Keratinocyte (primary cell): ENCODE measurements at regions not wholly inside any gene's neighbourhood (a gene's known extent, or its start where the extent isn't known, plus 50 kb on each side); places are given as distances from the start of the nearest gene placed in this dataset.

ENCODE experiments used
- DNase-seq: peaks from one replicate; pipeline ENCODE4 v3.0.0-alpha.2; 2011; ENCODE audit warnings: low read depth, missing footprints, low spot score
- FAIRE-seq: peaks from 2 replicates; lab custom pipeline; 2011; peaks lifted over from hg19 to GRCh38; lab: Jason Lieb, UNC
- H2AFZ ChIP-seq: 2 replicates; pipeline ENCODE4 v1.6.0; 2012; ENCODE audit warnings: low read length, control low read depth, inconsistent platforms; ENCODE audit not compliant: control insufficient read depth
- H3K27ac ChIP-seq: 2 replicates; pipeline ENCODE4 v1.5.1; 2011; ENCODE audit warnings: low read length; ENCODE audit not compliant: control insufficient read depth, insufficient read depth
- H3K27me3 ChIP-seq: 3 replicates; pipeline ENCODE4 v1.6.0; 2011; ENCODE audit warnings: low read length; ENCODE audit not compliant: control insufficient read depth, insufficient read depth; ENCODE audit errors: extremely low read depth
- H3K36me3 ChIP-seq, 2 experiments: 2 replicates in 1 of 2; 3 replicates in 1 of 2; pipeline ENCODE4 v1.5.1; 2011; ENCODE audit warnings: low read length in 2 of 2, mild to moderate bottlenecking in 1 of 2; ENCODE audit not compliant: control insufficient read depth in 2 of 2, insufficient read depth in 2 of 2; ENCODE audit errors: extremely low read depth in 1 of 2
- H3K4me1 ChIP-seq: 3 replicates; pipeline ENCODE4 v1.5.1; 2011; ENCODE audit warnings: low read length; ENCODE audit not compliant: control insufficient read depth, insufficient read depth; ENCODE audit errors: extremely low read depth
- H3K4me2 ChIP-seq: 3 replicates; pipeline ENCODE4 v1.6.0; 2011; ENCODE audit warnings: low read depth, low read length; ENCODE audit not compliant: control insufficient read depth, insufficient read depth; ENCODE audit errors: extremely low read depth
- H3K4me3 ChIP-seq, 3 experiments: fragments of 200-600 bp in 1 of 3; sonication (generic) in 1 of 3; 2 replicates in 2 of 3; 3 replicates in 1 of 3; pipeline ENCODE4 v1.5.1; 2011 to 2016; ENCODE audit warnings: low read length in 3 of 3, mild to moderate bottlenecking in 3 of 3, control low read depth in 2 of 3, inconsistent platforms in 1 of 3, low read depth in 1 of 3, mixed read lengths in 1 of 3, mixed run types in 1 of 3, moderate library complexity in 1 of 3; ENCODE audit not compliant: control insufficient read depth in 2 of 3, insufficient read depth in 2 of 3; ENCODE audit errors: extremely low read depth in 1 of 3
- H3K79me2 ChIP-seq: 2 replicates; pipeline ENCODE4 v1.6.0; 2012; ENCODE audit warnings: low read length; ENCODE audit not compliant: control insufficient read depth, insufficient read depth
- H3K9ac ChIP-seq: 3 replicates; pipeline ENCODE4 v1.6.0; 2011; ENCODE audit warnings: low read length; ENCODE audit not compliant: control insufficient read depth, insufficient read depth; ENCODE audit errors: extremely low read depth
- H3K9me1 ChIP-seq: 3 replicates; pipeline ENCODE4 v1.6.0; 2011; ENCODE audit warnings: low read length; ENCODE audit not compliant: control insufficient read depth, insufficient read depth; ENCODE audit errors: extremely low read depth
- H3K9me3 ChIP-seq: 2 replicates; pipeline ENCODE4 v1.5.1; 2012; ENCODE audit warnings: low read depth, low read length; ENCODE audit not compliant: control insufficient read depth
- H4K20me1 ChIP-seq: 3 replicates; pipeline ENCODE4 v1.6.0; 2011; ENCODE audit warnings: low read length; ENCODE audit not compliant: control insufficient read depth, insufficient read depth; ENCODE audit errors: extremely low read depth
- EZH2 ChIP-seq: IDR thresholded peaks from one replicate; pipeline ENCODE4 v1.6.1; 2012; ENCODE audit warnings: inconsistent platforms, mild to moderate bottlenecking, low read length, moderate library complexity
- dilution Hi-C: fragments of 300-500 bp; cut with MboI; formaldehyde crosslinking; loops from one replicate; pipeline ENCODE4 v1.7.0; 2020; ENCODE audit warnings: low sequenced_read_pairs; ENCODE audit not compliant: extremely low pct_ligation_motif_present
- TF ChIP-seq, protein P1 (sequence below), 3 experiments: IDR thresholded peaks in 1 of 3; conservative IDR thresholded peaks in 1 of 3; optimal IDR thresholded peaks in 1 of 3; 2 replicates in 2 of 3; 3 replicates in 1 of 3; pipeline versions ENCODE3 to v1.5.1; 2011; ENCODE audit warnings: low read length in 3 of 3, mild to moderate bottlenecking in 3 of 3, moderate library complexity in 2 of 3, control low read depth in 1 of 3, inconsistent platforms in 1 of 3; ENCODE audit not compliant: insufficient read depth in 2 of 3; ENCODE audit errors: extremely low read depth in 1 of 3

DNA sequence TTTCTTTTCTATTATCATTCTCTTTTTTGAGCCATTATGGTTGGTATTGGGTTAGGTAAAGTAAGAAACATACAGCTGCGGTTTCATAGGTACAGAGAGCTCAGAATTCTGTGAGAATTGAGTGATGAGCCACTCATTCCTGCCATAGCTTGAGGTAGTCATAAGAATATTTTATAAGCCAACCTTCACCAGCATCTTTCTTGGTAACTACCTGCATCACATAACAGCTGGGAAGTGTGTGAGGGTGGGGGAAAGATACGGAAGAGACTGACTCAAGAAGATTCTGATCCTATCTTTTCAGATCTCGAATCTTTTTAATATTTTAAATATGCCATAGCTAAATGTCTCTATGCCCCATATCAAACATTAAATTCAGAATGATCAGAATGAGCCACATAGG, 313.8 kb upstream of the DDX18 start:
- FAIRE-seq: no peak
- no peaks in the 10 kb centered on the region for H3K4me1 ChIP-seq
- dilution Hi-C loops: no loop called here
- H3K4me2 ChIP-seq: no peak overlapping the region
- TF ChIP-seq, protein P1, sequence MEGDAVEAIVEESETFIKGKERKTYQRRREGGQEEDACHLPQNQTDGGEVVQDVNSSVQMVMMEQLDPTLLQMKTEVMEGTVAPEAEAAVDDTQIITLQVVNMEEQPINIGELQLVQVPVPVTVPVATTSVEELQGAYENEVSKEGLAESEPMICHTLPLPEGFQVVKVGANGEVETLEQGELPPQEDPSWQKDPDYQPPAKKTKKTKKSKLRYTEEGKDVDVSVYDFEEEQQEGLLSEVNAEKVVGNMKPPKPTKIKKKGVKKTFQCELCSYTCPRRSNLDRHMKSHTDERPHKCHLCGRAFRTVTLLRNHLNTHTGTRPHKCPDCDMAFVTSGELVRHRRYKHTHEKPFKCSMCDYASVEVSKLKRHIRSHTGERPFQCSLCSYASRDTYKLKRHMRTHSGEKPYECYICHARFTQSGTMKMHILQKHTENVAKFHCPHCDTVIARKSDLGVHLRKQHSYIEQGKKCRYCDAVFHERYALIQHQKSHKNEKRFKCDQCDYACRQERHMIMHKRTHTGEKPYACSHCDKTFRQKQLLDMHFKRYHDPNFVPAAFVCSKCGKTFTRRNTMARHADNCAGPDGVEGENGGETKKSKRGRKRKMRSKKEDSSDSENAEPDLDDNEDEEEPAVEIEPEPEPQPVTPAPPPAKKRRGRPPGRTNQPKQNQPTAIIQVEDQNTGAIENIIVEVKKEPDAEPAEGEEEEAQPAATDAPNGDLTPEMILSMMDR (optimal IDR thresholded peaks at IDR 0.05 in 1 of 3, IDR thresholded peaks at IDR 0.05 in 1 of 3, conservative IDR thresholded peaks at IDR 0.05 in 1 of 3; ENCODE audit: extremely low read depth in 1 of 3, insufficient read depth in 2 of 3, low read length in 3 of 3): no peak
- no peak for TF ChIP-seq EZH2
- no peaks in the 10 kb centered on the region for H3K36me3 ChIP-seq
- H3K27me3 ChIP-seq: no peaks in the 10 kb centered on the region
- DNase-seq: no peak
- H3K4me3 ChIP-seq: no peak overlapping the region
- no peak overlapping the region for H3K27ac ChIP-seq
- no peaks in the 10 kb centered on the region for H3K79me2 ChIP-seq
- no peak overlapping the region for H3K9ac ChIP-seq
- no peaks in the 10 kb centered on the region for H3K9me1 ChIP-seq
- H3K9me3 ChIP-seq: no peaks in the 10 kb centered on the region
- no peaks in the 10 kb centered on the region for H4K20me1 ChIP-seq
- H2AFZ ChIP-seq: no peak overlapping the region

GRCh38 chr2:117502121-117502520, 312.4 kb upstream of the DDX18 start:
- TF ChIP-seq EZH2: no peak
- TF ChIP-seq, protein P1 (optimal IDR thresholded peaks at IDR 0.05 in 1 of 3, IDR thresholded peaks at IDR 0.05 in 1 of 3, conservative IDR thresholded peaks at IDR 0.05 in 1 of 3; ENCODE audit: extremely low read depth in 1 of 3, insufficient read depth in 2 of 3, low read length in 3 of 3): no peak
- FAIRE-seq (no peak), DNase-seq (no peak)
- no peaks in the 10 kb centered on the region for H3K9me1 ChIP-seq
- dilution Hi-C loops: no loop called here
- H3K27ac ChIP-seq: no peak overlapping the region
- no peak overlapping the region for H3K9ac ChIP-seq
- H3K4me2 ChIP-seq: no peak overlapping the region
- no peak overlapping the region for H3K4me3 ChIP-seq
- no peaks in the 10 kb centered on the region for H3K4me1 ChIP-seq
- no peaks in the 10 kb centered on the region for H4K20me1 ChIP-seq
- no peaks in the 10 kb centered on the region for H3K9me3 ChIP-seq
- H3K27me3 ChIP-seq: no peaks in the 10 kb centered on the region
- no peak overlapping the region for H2AFZ ChIP-seq
- no peaks in the 10 kb centered on the region for H3K79me2 ChIP-seq
- H3K36me3 ChIP-seq: no peaks in the 10 kb centered on the region
